ENCODE measurements at regions not wholly inside any gene's neighbourhood (a gene's known extent, or its start where the extent isn't known, plus 50 kb on each side); places are given as distances from the start of the nearest gene placed in this dataset.

GRCh38 chr11:112878033-112878601 lies 83.1 kb upstream of the NCAM1 start:
- H3K27ac ChIP-seq (ENCODE audit: low read depth, low read length), result no peak overlapping the region
- peaks cover 3% of the 10 kb centered on the region; the same call in 1 of the 2 replicates for H3K9me3 ChIP-seq (ENCODE audit: control insufficient read depth, insufficient read depth, low read length)
- no peak for DNase-seq (ENCODE audit: low read depth, low spot score)
- CTCF ChIA-PET, result no interaction called here
- no peak overlapping the region for H3K4me3 ChIP-seq (ENCODE audit: low read depth, low read length)
- POLR2A ChIA-PET, result no interaction called here
- TF ChIP-seq, protein P1, sequence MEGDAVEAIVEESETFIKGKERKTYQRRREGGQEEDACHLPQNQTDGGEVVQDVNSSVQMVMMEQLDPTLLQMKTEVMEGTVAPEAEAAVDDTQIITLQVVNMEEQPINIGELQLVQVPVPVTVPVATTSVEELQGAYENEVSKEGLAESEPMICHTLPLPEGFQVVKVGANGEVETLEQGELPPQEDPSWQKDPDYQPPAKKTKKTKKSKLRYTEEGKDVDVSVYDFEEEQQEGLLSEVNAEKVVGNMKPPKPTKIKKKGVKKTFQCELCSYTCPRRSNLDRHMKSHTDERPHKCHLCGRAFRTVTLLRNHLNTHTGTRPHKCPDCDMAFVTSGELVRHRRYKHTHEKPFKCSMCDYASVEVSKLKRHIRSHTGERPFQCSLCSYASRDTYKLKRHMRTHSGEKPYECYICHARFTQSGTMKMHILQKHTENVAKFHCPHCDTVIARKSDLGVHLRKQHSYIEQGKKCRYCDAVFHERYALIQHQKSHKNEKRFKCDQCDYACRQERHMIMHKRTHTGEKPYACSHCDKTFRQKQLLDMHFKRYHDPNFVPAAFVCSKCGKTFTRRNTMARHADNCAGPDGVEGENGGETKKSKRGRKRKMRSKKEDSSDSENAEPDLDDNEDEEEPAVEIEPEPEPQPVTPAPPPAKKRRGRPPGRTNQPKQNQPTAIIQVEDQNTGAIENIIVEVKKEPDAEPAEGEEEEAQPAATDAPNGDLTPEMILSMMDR (IDR thresholded peaks at IDR 0.05; ENCODE audit: low read depth, low read length), result no peak
- H3K27me3 ChIP-seq (ENCODE audit: control insufficient read depth, insufficient read depth, low read length), result no peaks in the 10 kb centered on the region

DNA sequence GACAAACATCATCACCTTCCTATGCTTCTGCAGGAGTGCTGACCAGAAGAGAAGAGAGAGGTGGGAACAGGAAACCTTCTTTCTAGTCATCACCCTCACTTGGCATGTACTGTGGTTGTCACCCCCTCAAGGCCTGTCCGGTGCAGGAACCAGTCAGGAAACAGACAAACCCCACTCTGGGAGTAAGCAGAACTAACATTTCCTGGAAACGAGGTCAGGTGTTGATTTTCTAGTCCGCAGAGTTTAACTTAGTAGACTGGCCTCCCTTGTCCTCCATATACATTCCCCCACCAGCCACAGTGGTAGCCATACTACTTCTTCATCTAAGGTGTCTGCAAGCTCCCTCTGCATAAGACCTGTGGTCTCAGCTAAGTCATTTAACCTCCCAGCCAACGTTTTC lies 80.7 kb upstream of the NCAM1 start:
- POLR2A ChIA-PET, result no interaction called here
- Histone ChIP-seq H3K27me3 (ENCODE audit: control insufficient read depth, insufficient read depth, low read length) (no peaks in the 10 kb centered on the region), H3K27ac (ENCODE audit: low read depth, low read length) (no peak overlapping the region), H3K4me3 (ENCODE audit: low read depth, low read length) (no peak overlapping the region), H3K9me3 (ENCODE audit: control insufficient read depth, insufficient read depth, low read length) (peaks cover 3% of the 10 kb centered on the region; the same call in 1 of the 2 replicates)
- CTCF ChIA-PET, result no interaction called here
- TF ChIP-seq, protein P1 (IDR thresholded peaks at IDR 0.05; ENCODE audit: low read depth, low read length), result no peak
- DNase-seq (ENCODE audit: low read depth, low spot score), result no peak

GRCh38 chr11:112881461-112881860 lies 79.8 kb upstream of the NCAM1 start:
- TF ChIP-seq, protein P1 (IDR thresholded peaks at IDR 0.05; ENCODE audit: low read depth, low read length), result no peak
- Histone ChIP-seq H3K27ac (ENCODE audit: low read depth, low read length) (no peak overlapping the region), H3K27me3 (ENCODE audit: control insufficient read depth, insufficient read depth, low read length) (no peaks in the 10 kb centered on the region), H3K4me3 (ENCODE audit: low read depth, low read length) (no peak overlapping the region), H3K9me3 (ENCODE audit: control insufficient read depth, insufficient read depth, low read length) (peaks cover 3% of the 10 kb centered on the region; the same call in 1 of the 2 replicates)
- POLR2A ChIA-PET, result no interaction called here
- DNase-seq (ENCODE audit: low read depth, low spot score), result no peak
- CTCF ChIA-PET, result no interaction called here

- DNase-seq (ENCODE audit: low read depth, low spot score), result no peak
- Histone ChIP-seq H3K27me3 (ENCODE audit: control insufficient read depth, insufficient read depth, low read length) (no peaks in the 10 kb centered on the region), H3K9me3 (ENCODE audit: control insufficient read depth, insufficient read depth, low read length) (peaks cover 3% of the 10 kb centered on the region; the same call in 1 of the 2 replicates), H3K4me3 (ENCODE audit: low read depth, low read length) (no peak overlapping the region), H3K27ac (ENCODE audit: low read depth, low read length) (no peak overlapping the region)
- TF ChIP-seq, protein P1 (IDR thresholded peaks at IDR 0.05; ENCODE audit: low read depth, low read length), result no peak
- CTCF ChIA-PET, result no interaction called here
- POLR2A ChIA-PET, result no interaction called here
These were observed 78.5 kb upstream of the NCAM1 start for GRCh38 chr11:112882494-112883381.

Data from AG04450 (cell line).